22Rv1 (cell line): ENCODE measurements at regions not wholly inside any gene's neighbourhood (a gene's known extent, or its start where the extent isn't known, plus 50 kb on each side); places are given as distances from the start of the nearest gene placed in this dataset.
"Not testable (repeated sequence)": the region's sequence is repeated elsewhere in the genome, so short reads cannot be mapped to it uniquely, and the experiment has no call there.

Experiments
- CTCF ChIP-seq: fragments of 450-650 bp; IDR thresholded peaks from 2 replicates; pipeline ENCODE4 v1.5.1; 2017; ENCODE audit warnings: mild to moderate bottlenecking
- ZFX ChIP-seq: fragments of 450-650 bp; IDR thresholded peaks from 2 replicates; pipeline ENCODE4 v1.6.1; 2017; ENCODE audit warnings: antibody characterized with exemption, borderline replicate concordance

DNA sequence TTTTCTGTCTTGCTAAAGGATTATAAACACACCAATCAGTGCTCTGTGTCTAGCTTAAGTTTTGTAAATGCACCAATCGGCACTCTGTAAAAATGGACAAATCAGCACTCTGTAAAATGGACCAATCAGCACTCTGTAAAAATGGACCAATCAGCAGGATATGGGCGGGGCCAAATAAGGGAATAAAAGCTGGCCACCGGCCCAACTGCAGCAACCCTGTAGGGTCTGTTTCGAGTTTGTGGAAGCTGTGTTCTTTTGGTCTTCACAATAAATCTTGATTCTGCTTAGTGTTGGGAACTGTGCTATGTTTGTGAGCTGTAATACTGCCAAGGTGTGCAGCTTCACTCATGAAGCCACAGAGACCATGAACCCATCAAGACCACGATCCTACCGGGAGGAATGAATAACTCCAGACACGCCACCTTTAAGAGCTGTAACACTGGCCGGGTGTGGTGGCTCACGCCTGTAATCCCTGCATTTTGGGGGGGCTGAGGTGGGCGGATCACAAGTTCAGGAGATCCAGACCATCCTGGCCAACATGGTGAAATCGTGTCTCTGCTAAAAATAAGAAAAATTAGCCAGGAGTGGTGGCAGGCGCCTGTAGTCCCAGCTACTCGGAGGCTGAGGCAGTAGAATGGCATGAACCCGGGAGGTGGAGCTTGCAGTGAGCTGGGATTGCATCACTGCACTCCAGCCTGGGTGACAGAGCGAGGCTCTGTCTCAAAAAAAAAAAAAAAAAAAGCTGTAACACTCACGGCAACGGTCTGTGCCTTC is 133.0 kb upstream of the GDF10 start:
- not testable (repeated sequence) for TF ChIP-seq CTCF, ZFX
